Trophoblast cell (in vitro differentiated cells and primary cell): ENCODE measurements at regions not wholly inside any gene's neighbourhood (a gene's known extent, or its start where the extent isn't known, plus 50 kb on each side); places are given as distances from the start of the nearest gene placed in this dataset.
A peak's percentile ranks its signal among the peaks of the same experiment; 100 is the strongest.

Experiments
- DNase-seq, 2 donors: peaks; one replicate each; pipeline ENCODE4 v3.0.0-alpha.2; 2016
- H2AFZ ChIP-seq: 2 replicates; pipeline ENCODE4 v1.6.1; 2013; ENCODE audit warnings: low read length, moderate library complexity, mild to moderate bottlenecking; ENCODE audit not compliant: insufficient read depth, poor library complexity
- H2AK5ac ChIP-seq: 2 replicates; pipeline ENCODE4 v1.6.1; 2013; ENCODE audit warnings: mild to moderate bottlenecking, low read length
- H2BK120ac ChIP-seq: 2 replicates; pipeline ENCODE4 v1.6.1; 2013; ENCODE audit warnings: low read length, mild to moderate bottlenecking, moderate library complexity; ENCODE audit not compliant: insufficient read depth, poor library complexity
- H2BK12ac ChIP-seq: 2 replicates; pipeline ENCODE4 v1.6.1; 2013; ENCODE audit warnings: mild to moderate bottlenecking, low read length, moderate library complexity
- H2BK5ac ChIP-seq: 2 replicates; pipeline ENCODE4 v1.6.1; 2013; ENCODE audit warnings: low read length, low read depth, moderate library complexity, mild to moderate bottlenecking; ENCODE audit not compliant: poor library complexity
- H3K14ac ChIP-seq: 2 replicates; pipeline ENCODE4 v1.6.1; 2013; ENCODE audit warnings: mild to moderate bottlenecking, low read length
- H3K18ac ChIP-seq: 2 replicates; pipeline ENCODE4 v1.6.1; 2013; ENCODE audit warnings: mild to moderate bottlenecking, low read length
- H3K23ac ChIP-seq: 2 replicates; pipeline ENCODE4 v1.6.1; 2013; ENCODE audit warnings: low read length
- H3K27ac ChIP-seq: 2 replicates; pipeline ENCODE4 v1.5.1; 2013; ENCODE audit warnings: low read depth, mild to moderate bottlenecking, inconsistent platforms, low read length, moderate library complexity
- H3K27me3 ChIP-seq: 2 replicates; pipeline ENCODE4 v1.6.1; 2013; ENCODE audit warnings: inconsistent platforms, mild to moderate bottlenecking, low read length, moderate library complexity; ENCODE audit not compliant: insufficient read depth
- H3K36me3 ChIP-seq, 2 experiments: 1 replicate in 1 of 2; 2 replicates in 1 of 2; pipeline ENCODE4 v1.6.1; 2013; ENCODE audit warnings: low read length in 2 of 2, mild to moderate bottlenecking in 2 of 2, moderate library complexity in 1 of 2; ENCODE audit not compliant: insufficient read depth in 2 of 2, control insufficient read depth in 1 of 2
- H3K4ac ChIP-seq: 2 replicates; pipeline ENCODE4 v1.6.1; 2013; ENCODE audit warnings: low read depth, mild to moderate bottlenecking, low read length, moderate library complexity
- H3K4me1 ChIP-seq, 2 experiments: 1 replicate in 1 of 2; 2 replicates in 1 of 2; pipeline ENCODE4 v1.6.1; 2013; ENCODE audit warnings: low read length in 2 of 2, mild to moderate bottlenecking in 2 of 2, moderate library complexity in 1 of 2; ENCODE audit not compliant: insufficient read depth in 2 of 2, control insufficient read depth in 1 of 2
- H3K4me2 ChIP-seq: 2 replicates; pipeline ENCODE4 v1.6.1; 2013; ENCODE audit warnings: inconsistent platforms, mild to moderate bottlenecking, low read length, moderate library complexity
- H3K4me3 ChIP-seq: 2 replicates; pipeline ENCODE4 v1.5.1; 2013; ENCODE audit warnings: mild to moderate bottlenecking, low read depth, low read length, inconsistent platforms
- H3K79me1 ChIP-seq: one replicate; pipeline ENCODE4 v1.6.1; 2013; ENCODE audit warnings: low read length
- H3K79me2 ChIP-seq: 2 replicates; pipeline ENCODE4 v1.6.1; 2013; ENCODE audit warnings: low read length, mild to moderate bottlenecking; ENCODE audit not compliant: control insufficient read depth, insufficient read depth, poor library complexity
- H3K9ac ChIP-seq: 2 replicates; pipeline ENCODE4 v1.6.1; 2013; ENCODE audit warnings: mild to moderate bottlenecking, low read length
- H3K9me3 ChIP-seq: 2 replicates; pipeline ENCODE4 v1.6.1; 2013; ENCODE audit warnings: low read depth, mild to moderate bottlenecking, control low read depth, inconsistent platforms, low read length; ENCODE audit not compliant: insufficient read depth
- H4K12ac ChIP-seq: 2 replicates; pipeline ENCODE4 v1.6.1; 2013; ENCODE audit warnings: low read depth, mild to moderate bottlenecking, low read length, moderate library complexity
- H4K8ac ChIP-seq: 2 replicates; pipeline ENCODE4 v1.6.1; 2013; ENCODE audit warnings: low read depth, mild to moderate bottlenecking, low read length, moderate library complexity
- H4K91ac ChIP-seq: one replicate; pipeline ENCODE4 v1.6.1; 2013; ENCODE audit warnings: low read depth, mild to moderate bottlenecking, low read length, moderate library complexity
- whole genome bisulfite sequencing: extraction: QIAGEN DNeasy Blood & Tissue Kit; methylation state at CpG from one replicate; pipeline ENCODE4 v1.1.7; 2013; ENCODE audit warnings: missing lambda C conversion rate; ENCODE audit not compliant: insufficient read length, insufficient coverage; ENCODE audit errors: extremely low coverage; 5-methylcytosine and 5-hydroxymethylcytosine counted together

GRCh38 chr19:28554321-28555091 lies 658.4 kb downstream of the UQCRFS1 start:
- no CpG with 5 or more reads among the region's 4 CpGs for WGBS
- Histone ChIP-seq H4K8ac (no peak overlapping the region), H3K4me1 (no peaks in the 10 kb centered on the region), H3K4me2 (no peak overlapping the region), H3K27ac (no peak overlapping the region), H2AK5ac (no peak overlapping the region), H2AFZ (no peak overlapping the region), H2BK5ac (no peak overlapping the region), H3K36me3 (no peaks in the 10 kb centered on the region), H3K79me1 (no peaks in the 10 kb centered on the region), H3K9me3 (peaks cover 5% of the 10 kb centered on the region), H3K4ac (no peak overlapping the region), H3K23ac (no peak overlapping the region), H4K91ac (no peak overlapping the region), H4K12ac (no peak overlapping the region), H3K18ac (no peak overlapping the region), H3K79me2 (no peaks in the 10 kb centered on the region), H2BK120ac (no peak overlapping the region), H3K14ac (no peak overlapping the region), H3K27me3 (no peaks in the 10 kb centered on the region), H3K9ac (no peak overlapping the region), H2BK12ac (no peak overlapping the region), H3K4me3 (no peak overlapping the region)
- DNase-seq: no peak

DNA sequence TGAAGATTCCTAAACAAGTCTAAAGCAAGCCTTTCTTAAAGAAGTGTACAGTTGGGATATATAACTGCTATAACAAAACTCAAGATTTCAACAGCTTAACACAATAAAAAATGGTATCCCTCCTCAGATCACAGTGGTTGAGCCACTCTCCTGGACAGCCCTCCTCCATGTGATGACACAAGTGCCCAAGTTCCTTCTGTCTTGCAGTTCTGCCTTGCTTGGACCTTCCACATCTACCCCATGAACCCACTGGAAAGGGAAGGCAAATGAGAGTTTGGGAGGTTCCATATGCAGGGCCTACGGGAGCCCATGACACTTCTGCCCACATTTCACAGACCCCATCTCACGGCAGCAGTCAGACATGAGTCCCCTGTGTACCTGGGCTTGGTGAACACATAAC lies 659.2 kb downstream of the UQCRFS1 start:
- no CpG with 5 or more reads among the region's 2 CpGs for WGBS
- H3K79me1 ChIP-seq: no peaks in the 10 kb centered on the region
- peaks cover 5% of the 10 kb centered on the region for H3K9me3 ChIP-seq
- H3K9ac ChIP-seq: peak overlapping the region; percentile 22
- H3K4me1 ChIP-seq: no peaks in the 10 kb centered on the region
- H3K27me3 ChIP-seq: no peaks in the 10 kb centered on the region
- H2BK12ac ChIP-seq: no peak overlapping the region
- H3K4me3 ChIP-seq: no peak overlapping the region
- H4K91ac ChIP-seq: no peak overlapping the region
- H2BK5ac ChIP-seq: no peak overlapping the region
- peaks cover 0 to 2% of the 10 kb centered on the region in 2 experiments for H3K36me3 ChIP-seq
- no peak for DNase-seq
- H2AFZ ChIP-seq: no peak overlapping the region
- H3K14ac ChIP-seq: no peak overlapping the region
- H3K79me2 ChIP-seq: no peaks in the 10 kb centered on the region
- H2AK5ac ChIP-seq: no peak overlapping the region
- no peak overlapping the region for H2BK120ac ChIP-seq
- no peak overlapping the region for H4K12ac ChIP-seq
- H3K4me2 ChIP-seq: no peak overlapping the region
- no peak overlapping the region for H3K18ac ChIP-seq
- no peak overlapping the region for H3K27ac ChIP-seq
- no peak overlapping the region for H3K23ac ChIP-seq
- no peak overlapping the region for H4K8ac ChIP-seq
- no peak overlapping the region for H3K4ac ChIP-seq

- no peak overlapping the region for H4K91ac ChIP-seq
- no peak overlapping the region for H2AFZ ChIP-seq
- no peaks in the 10 kb centered on the region for H3K79me1 ChIP-seq
- H3K23ac ChIP-seq: no peak overlapping the region
- H3K4ac ChIP-seq: no peak overlapping the region
- H3K27ac ChIP-seq: no peak overlapping the region
- no peaks in the 10 kb centered on the region for H3K79me2 ChIP-seq
- H3K9ac ChIP-seq: no peak overlapping the region
- H2AK5ac ChIP-seq: no peak overlapping the region
- WGBS: no CpG with 5 or more reads among the region's 5 CpGs
- no peaks in the 10 kb centered on the region for H3K27me3 ChIP-seq
- H3K36me3 ChIP-seq: peaks cover 0 to 2% of the 10 kb centered on the region in 2 experiments
- H3K18ac ChIP-seq: no peak overlapping the region
- H3K4me2 ChIP-seq: no peak overlapping the region
- no peak overlapping the region for H3K14ac ChIP-seq
- no peak overlapping the region for H2BK12ac ChIP-seq
- H4K12ac ChIP-seq: no peak overlapping the region
- peaks cover 5% of the 10 kb centered on the region for H3K9me3 ChIP-seq
- no peaks in the 10 kb centered on the region for H3K4me1 ChIP-seq
- no peak overlapping the region for H3K4me3 ChIP-seq
- no peak overlapping the region for H2BK5ac ChIP-seq
- H4K8ac ChIP-seq: no peak overlapping the region
- no peak overlapping the region for H2BK120ac ChIP-seq
- no peak for DNase-seq
Observed at GRCh38 chr19:28553005-28553404, 659.9 kb downstream of the UQCRFS1 start.

GRCh38 chr19:28549680-28550277 lies 663.2 kb downstream of the UQCRFS1 start:
- no peak overlapping the region for H3K23ac ChIP-seq
- H4K12ac ChIP-seq: no peak overlapping the region
- no peak overlapping the region for H4K91ac ChIP-seq
- no peak overlapping the region for H3K4ac ChIP-seq
- H2AFZ ChIP-seq: no peak overlapping the region
- H3K4me2 ChIP-seq: no peak overlapping the region
- H3K4me1 ChIP-seq: no peaks in the 10 kb centered on the region
- no peaks in the 10 kb centered on the region for H3K79me2 ChIP-seq
- H3K36me3 ChIP-seq: peaks cover 0 to 2% of the 10 kb centered on the region in 2 experiments
- H3K4me3 ChIP-seq: no peak overlapping the region
- H4K8ac ChIP-seq: no peak overlapping the region
- H2BK12ac ChIP-seq: no peak overlapping the region
- no peak for DNase-seq
- H3K18ac ChIP-seq: no peak overlapping the region
- no peak overlapping the region for H3K9ac ChIP-seq
- no peak overlapping the region for H2BK5ac ChIP-seq
- no peaks in the 10 kb centered on the region for H3K27me3 ChIP-seq
- peaks cover 2% of the 10 kb centered on the region for H3K9me3 ChIP-seq
- no peak overlapping the region for H3K14ac ChIP-seq
- no peak overlapping the region for H2BK120ac ChIP-seq
- no peak overlapping the region for H3K27ac ChIP-seq
- no CpG with 5 or more reads among the region's 7 CpGs for WGBS
- H3K79me1 ChIP-seq: no peaks in the 10 kb centered on the region
- no peak overlapping the region for H2AK5ac ChIP-seq
